ENCODE measurements at regions not wholly inside any gene's neighbourhood (a gene's known extent, or its start where the extent isn't known, plus 50 kb on each side); places are given as distances from the start of the nearest gene placed in this dataset.

GRCh38 chr9:30935730-30936129 is 1448.7 kb upstream of the ACO1 start:
- H4K8ac ChIP-seq (replicated peaks; ENCODE audit: insufficient read length, low read depth, low read length), result no peak overlapping the region

More at GRCh38 chr9:30935730-30936129, 1448.7 kb upstream of the ACO1 start:
- H3K27me3 Mint-ChIP-seq (ENCODE audit: low read depth), result no peaks in the 10 kb centered on the region
- Histone ChIP-seq H3K4me1 (ENCODE audit: insufficient read depth, low read length) (no peaks in the 10 kb centered on the region), H4K20me1 (ENCODE audit: control insufficient read depth, insufficient read depth, insufficient read length) (no peaks in the 10 kb centered on the region), H4K91ac (ENCODE audit: insufficient read length, low read depth, low read length) (no peak overlapping the region), H3K27ac (ENCODE audit: insufficient read length, low read depth, low read length) (no peak overlapping the region), H3K56ac (ENCODE audit: insufficient read length, low read depth, low read length) (no peak overlapping the region), H3K9ac (ENCODE audit: extremely low read depth, insufficient read length, low read length) (no peak overlapping the region), H2AK5ac (ENCODE audit: insufficient read length, low read length) (no peak overlapping the region), H3T11ph (ENCODE audit: low read length) (no peak overlapping the region), H3K23me2 (ENCODE audit: insufficient read length, low read depth, low read length, poor library complexity, severe bottlenecking) (no peaks in the 10 kb centered on the region), H3K9me3 (ENCODE audit: control insufficient read depth, low read depth, low read length) (no peaks in the 10 kb centered on the region), H3K27me3 (ENCODE audit: insufficient read depth, low read length) (no peaks in the 10 kb centered on the region), H3K18ac (ENCODE audit: insufficient read length, low read depth, low read length) (no peak overlapping the region), H2BK20ac (ENCODE audit: low read depth, low read length, poor library complexity, severe bottlenecking) (no peak overlapping the region), H2BK15ac (ENCODE audit: low read depth, low read length) (no peak overlapping the region), H4K5ac (ENCODE audit: insufficient read length, low read depth, low read length) (no peak overlapping the region), H3K4me2 (ENCODE audit: insufficient read depth, insufficient read length, low read length) (no peak overlapping the region), H2BK12ac (ENCODE audit: insufficient read length, low read depth, low read length) (no peak overlapping the region), H3K79me1 (ENCODE audit: insufficient read depth, low read depth, low read length, poor library complexity, severe bottlenecking) (no peaks in the 10 kb centered on the region), H3K14ac (ENCODE audit: insufficient read depth, low read length) (no peak overlapping the region), H2BK120ac (ENCODE audit: low read depth, low read length, poor library complexity, severe bottlenecking) (no peak overlapping the region), H3K4ac (ENCODE audit: low read depth, low read length) (no peak overlapping the region), H3K23ac (ENCODE audit: insufficient read length, low read depth, low read length) (no peak overlapping the region), H2BK5ac (ENCODE audit: insufficient read length, low read length) (no peak overlapping the region), H2AFZ (ENCODE audit: low read length) (no peak overlapping the region), H3K79me2 (ENCODE audit: insufficient read depth, low read length) (no peaks in the 10 kb centered on the region)
- no peak for DNase-seq
- H3K27ac Mint-ChIP-seq, result no peak overlapping the region
- TF ChIP-seq, protein P1, sequence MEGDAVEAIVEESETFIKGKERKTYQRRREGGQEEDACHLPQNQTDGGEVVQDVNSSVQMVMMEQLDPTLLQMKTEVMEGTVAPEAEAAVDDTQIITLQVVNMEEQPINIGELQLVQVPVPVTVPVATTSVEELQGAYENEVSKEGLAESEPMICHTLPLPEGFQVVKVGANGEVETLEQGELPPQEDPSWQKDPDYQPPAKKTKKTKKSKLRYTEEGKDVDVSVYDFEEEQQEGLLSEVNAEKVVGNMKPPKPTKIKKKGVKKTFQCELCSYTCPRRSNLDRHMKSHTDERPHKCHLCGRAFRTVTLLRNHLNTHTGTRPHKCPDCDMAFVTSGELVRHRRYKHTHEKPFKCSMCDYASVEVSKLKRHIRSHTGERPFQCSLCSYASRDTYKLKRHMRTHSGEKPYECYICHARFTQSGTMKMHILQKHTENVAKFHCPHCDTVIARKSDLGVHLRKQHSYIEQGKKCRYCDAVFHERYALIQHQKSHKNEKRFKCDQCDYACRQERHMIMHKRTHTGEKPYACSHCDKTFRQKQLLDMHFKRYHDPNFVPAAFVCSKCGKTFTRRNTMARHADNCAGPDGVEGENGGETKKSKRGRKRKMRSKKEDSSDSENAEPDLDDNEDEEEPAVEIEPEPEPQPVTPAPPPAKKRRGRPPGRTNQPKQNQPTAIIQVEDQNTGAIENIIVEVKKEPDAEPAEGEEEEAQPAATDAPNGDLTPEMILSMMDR (conservative IDR thresholded peaks at IDR 0.05), result no peak
- no peaks in the 10 kb centered on the region for H3K9me3 Mint-ChIP-seq
- no peak overlapping the region for H3K4me3 Mint-ChIP-seq
- no peaks in the 10 kb centered on the region for H3K4me1 Mint-ChIP-seq
- no peaks in the 10 kb centered on the region for H3K36me3 Mint-ChIP-seq (ENCODE audit: insufficient read depth in 1 of 3, low read depth in 3 of 3)

All from H9 (cell line).